Peyer's patch (tissue), 4 donors: ENCODE measurements at regions not wholly inside any gene's neighbourhood (a gene's known extent, or its start where the extent isn't known, plus 50 kb on each side); places are given as distances from the start of the nearest gene placed in this dataset.

ENCODE experiments used
- POLR2A ChIP-seq, 2 donors: fragments of 450-650 bp; IDR thresholded peaks; one replicate each; pipeline ENCODE4 v1.5.1; 2017; ENCODE audit warnings: antibody characterized with exemption in 2 of 2, mild to moderate bottlenecking in 2 of 2, moderate library complexity in 2 of 2
- TF ChIP-seq, protein P1 (sequence below), 6 experiments: fragments of 450-650 bp in 4 of 6; fragments of 200-600 bp in 2 of 6; sonication (generic) in 1 of 6; IDR thresholded peaks; one replicate each; pipeline ENCODE4 v1.5.1; 2017 to 2019; ENCODE audit warnings: antibody characterized with exemption in 6 of 6, mild to moderate bottlenecking in 3 of 6, moderate library complexity in 1 of 6

DNA sequence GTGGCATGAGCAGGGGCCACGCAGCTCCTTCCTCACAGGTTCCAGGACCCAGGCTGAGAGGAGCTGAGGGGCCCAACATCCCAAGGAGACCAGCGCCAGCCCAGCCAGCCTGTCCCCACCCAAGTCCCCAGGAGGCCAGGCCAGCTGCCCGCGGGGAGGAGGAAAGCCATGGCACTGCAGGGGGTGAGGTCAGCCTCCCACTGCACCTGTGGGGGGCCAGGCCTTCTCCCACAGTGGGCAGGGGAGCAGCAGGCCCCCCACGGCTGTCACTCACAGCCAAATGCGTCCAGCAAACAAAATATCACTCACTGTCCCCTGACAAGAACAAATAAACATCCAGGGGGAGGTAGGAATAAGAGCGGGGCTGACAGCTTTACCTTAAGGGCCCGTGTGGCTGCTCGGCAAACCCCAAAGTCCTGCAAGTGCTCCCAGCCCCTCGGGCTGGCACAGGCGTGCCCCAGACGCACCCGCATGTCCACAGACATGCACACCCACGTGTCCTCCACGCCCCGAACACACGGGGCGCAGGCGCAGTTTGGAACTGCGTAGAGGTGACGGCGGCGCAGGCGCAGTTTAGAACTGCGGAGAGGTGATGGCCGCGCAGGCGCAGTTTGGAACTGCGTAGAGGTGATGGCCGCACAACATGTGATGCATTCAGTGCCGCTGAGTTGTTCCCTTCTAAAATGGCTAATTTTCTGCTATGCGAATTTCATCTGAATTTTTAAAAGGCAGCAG lies 291.1 kb downstream of the FOXL1 start:
- TF ChIP-seq, protein P1, sequence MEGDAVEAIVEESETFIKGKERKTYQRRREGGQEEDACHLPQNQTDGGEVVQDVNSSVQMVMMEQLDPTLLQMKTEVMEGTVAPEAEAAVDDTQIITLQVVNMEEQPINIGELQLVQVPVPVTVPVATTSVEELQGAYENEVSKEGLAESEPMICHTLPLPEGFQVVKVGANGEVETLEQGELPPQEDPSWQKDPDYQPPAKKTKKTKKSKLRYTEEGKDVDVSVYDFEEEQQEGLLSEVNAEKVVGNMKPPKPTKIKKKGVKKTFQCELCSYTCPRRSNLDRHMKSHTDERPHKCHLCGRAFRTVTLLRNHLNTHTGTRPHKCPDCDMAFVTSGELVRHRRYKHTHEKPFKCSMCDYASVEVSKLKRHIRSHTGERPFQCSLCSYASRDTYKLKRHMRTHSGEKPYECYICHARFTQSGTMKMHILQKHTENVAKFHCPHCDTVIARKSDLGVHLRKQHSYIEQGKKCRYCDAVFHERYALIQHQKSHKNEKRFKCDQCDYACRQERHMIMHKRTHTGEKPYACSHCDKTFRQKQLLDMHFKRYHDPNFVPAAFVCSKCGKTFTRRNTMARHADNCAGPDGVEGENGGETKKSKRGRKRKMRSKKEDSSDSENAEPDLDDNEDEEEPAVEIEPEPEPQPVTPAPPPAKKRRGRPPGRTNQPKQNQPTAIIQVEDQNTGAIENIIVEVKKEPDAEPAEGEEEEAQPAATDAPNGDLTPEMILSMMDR (IDR thresholded peaks at IDR 0.05), result no peak
- TF ChIP-seq POLR2A (IDR thresholded peaks at IDR 0.05), result no peak
